Keratinocyte (primary cell): ENCODE measurements at regions not wholly inside any gene's neighbourhood (a gene's known extent, or its start where the extent isn't known, plus 50 kb on each side); places are given as distances from the start of the nearest gene placed in this dataset.
"Not testable (repeated sequence)": the region's sequence is repeated elsewhere in the genome, so short reads cannot be mapped to it uniquely, and the experiment has no call there.

ENCODE experiments used
- DNase-seq: peaks from one replicate; pipeline ENCODE4 v3.0.0-alpha.2; 2011; ENCODE audit warnings: low read depth, missing footprints, low spot score
- FAIRE-seq: peaks from 2 replicates; lab custom pipeline; 2011; peaks lifted over from hg19 to GRCh38; lab: Jason Lieb, UNC
- H2AFZ ChIP-seq: 2 replicates; pipeline ENCODE4 v1.6.0; 2012; ENCODE audit warnings: low read length, control low read depth, inconsistent platforms; ENCODE audit not compliant: control insufficient read depth
- H3K27ac ChIP-seq: 2 replicates; pipeline ENCODE4 v1.5.1; 2011; ENCODE audit warnings: low read length; ENCODE audit not compliant: control insufficient read depth, insufficient read depth
- H3K27me3 ChIP-seq: 3 replicates; pipeline ENCODE4 v1.6.0; 2011; ENCODE audit warnings: low read length; ENCODE audit not compliant: control insufficient read depth, insufficient read depth; ENCODE audit errors: extremely low read depth
- H3K36me3 ChIP-seq, 2 experiments: 2 replicates in 1 of 2; 3 replicates in 1 of 2; pipeline ENCODE4 v1.5.1; 2011; ENCODE audit warnings: low read length in 2 of 2, mild to moderate bottlenecking in 1 of 2; ENCODE audit not compliant: control insufficient read depth in 2 of 2, insufficient read depth in 2 of 2; ENCODE audit errors: extremely low read depth in 1 of 2
- H3K4me1 ChIP-seq: 3 replicates; pipeline ENCODE4 v1.5.1; 2011; ENCODE audit warnings: low read length; ENCODE audit not compliant: control insufficient read depth, insufficient read depth; ENCODE audit errors: extremely low read depth
- H3K4me2 ChIP-seq: 3 replicates; pipeline ENCODE4 v1.6.0; 2011; ENCODE audit warnings: low read depth, low read length; ENCODE audit not compliant: control insufficient read depth, insufficient read depth; ENCODE audit errors: extremely low read depth
- H3K4me3 ChIP-seq, 3 experiments: fragments of 200-600 bp in 1 of 3; sonication (generic) in 1 of 3; 2 replicates in 2 of 3; 3 replicates in 1 of 3; pipeline ENCODE4 v1.5.1; 2011 to 2016; ENCODE audit warnings: low read length in 3 of 3, mild to moderate bottlenecking in 3 of 3, control low read depth in 2 of 3, inconsistent platforms in 1 of 3, low read depth in 1 of 3, mixed read lengths in 1 of 3, mixed run types in 1 of 3, moderate library complexity in 1 of 3; ENCODE audit not compliant: control insufficient read depth in 2 of 3, insufficient read depth in 2 of 3; ENCODE audit errors: extremely low read depth in 1 of 3
- H3K79me2 ChIP-seq: 2 replicates; pipeline ENCODE4 v1.6.0; 2012; ENCODE audit warnings: low read length; ENCODE audit not compliant: control insufficient read depth, insufficient read depth
- H3K9ac ChIP-seq: 3 replicates; pipeline ENCODE4 v1.6.0; 2011; ENCODE audit warnings: low read length; ENCODE audit not compliant: control insufficient read depth, insufficient read depth; ENCODE audit errors: extremely low read depth
- H3K9me1 ChIP-seq: 3 replicates; pipeline ENCODE4 v1.6.0; 2011; ENCODE audit warnings: low read length; ENCODE audit not compliant: control insufficient read depth, insufficient read depth; ENCODE audit errors: extremely low read depth
- H3K9me3 ChIP-seq: 2 replicates; pipeline ENCODE4 v1.5.1; 2012; ENCODE audit warnings: low read depth, low read length; ENCODE audit not compliant: control insufficient read depth
- H4K20me1 ChIP-seq: 3 replicates; pipeline ENCODE4 v1.6.0; 2011; ENCODE audit warnings: low read length; ENCODE audit not compliant: control insufficient read depth, insufficient read depth; ENCODE audit errors: extremely low read depth
- EZH2 ChIP-seq: IDR thresholded peaks from one replicate; pipeline ENCODE4 v1.6.1; 2012; ENCODE audit warnings: inconsistent platforms, mild to moderate bottlenecking, low read length, moderate library complexity
- dilution Hi-C: fragments of 300-500 bp; cut with MboI; formaldehyde crosslinking; loops from one replicate; pipeline ENCODE4 v1.7.0; 2020; ENCODE audit warnings: low sequenced_read_pairs; ENCODE audit not compliant: extremely low pct_ligation_motif_present
- TF ChIP-seq, protein P1 (sequence below), 3 experiments: IDR thresholded peaks in 1 of 3; conservative IDR thresholded peaks in 1 of 3; optimal IDR thresholded peaks in 1 of 3; 2 replicates in 2 of 3; 3 replicates in 1 of 3; pipeline versions ENCODE3 to v1.5.1; 2011; ENCODE audit warnings: low read length in 3 of 3, mild to moderate bottlenecking in 3 of 3, moderate library complexity in 2 of 3, control low read depth in 1 of 3, inconsistent platforms in 1 of 3; ENCODE audit not compliant: insufficient read depth in 2 of 3; ENCODE audit errors: extremely low read depth in 1 of 3

DNA sequence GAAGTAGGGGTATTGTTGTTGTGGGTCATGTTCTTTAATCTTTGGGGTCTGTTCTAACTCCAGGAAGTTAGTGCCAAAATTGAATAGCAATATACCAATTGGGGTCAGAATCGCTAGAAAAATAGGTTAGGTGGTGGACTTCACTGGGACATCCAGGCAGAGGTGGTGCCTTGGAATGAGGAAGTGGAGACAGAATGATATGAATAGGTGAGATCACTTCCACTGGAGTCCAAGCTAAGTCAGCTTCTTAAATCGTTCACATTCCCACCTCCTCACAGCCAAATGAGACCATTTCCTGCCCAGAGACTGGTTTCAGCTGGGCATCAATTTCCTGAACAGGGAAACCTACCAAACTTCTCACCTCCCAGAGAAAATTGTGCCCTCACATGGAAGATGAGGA lies 137.8 kb upstream of the RAB4A start:
- H3K9ac ChIP-seq, result no peak overlapping the region
- dilution Hi-C loops, result no loop called here
- H3K4me3 ChIP-seq, result no peak overlapping the region
- no peak overlapping the region for H3K4me2 ChIP-seq
- no peaks in the 10 kb centered on the region for H3K9me3 ChIP-seq
- peaks cover 38% of the 10 kb centered on the region for H3K27me3 ChIP-seq
- H3K4me1 ChIP-seq, result no peaks in the 10 kb centered on the region
- H3K79me2 ChIP-seq, result no peaks in the 10 kb centered on the region
- no peak for TF ChIP-seq EZH2
- TF ChIP-seq, protein P1, sequence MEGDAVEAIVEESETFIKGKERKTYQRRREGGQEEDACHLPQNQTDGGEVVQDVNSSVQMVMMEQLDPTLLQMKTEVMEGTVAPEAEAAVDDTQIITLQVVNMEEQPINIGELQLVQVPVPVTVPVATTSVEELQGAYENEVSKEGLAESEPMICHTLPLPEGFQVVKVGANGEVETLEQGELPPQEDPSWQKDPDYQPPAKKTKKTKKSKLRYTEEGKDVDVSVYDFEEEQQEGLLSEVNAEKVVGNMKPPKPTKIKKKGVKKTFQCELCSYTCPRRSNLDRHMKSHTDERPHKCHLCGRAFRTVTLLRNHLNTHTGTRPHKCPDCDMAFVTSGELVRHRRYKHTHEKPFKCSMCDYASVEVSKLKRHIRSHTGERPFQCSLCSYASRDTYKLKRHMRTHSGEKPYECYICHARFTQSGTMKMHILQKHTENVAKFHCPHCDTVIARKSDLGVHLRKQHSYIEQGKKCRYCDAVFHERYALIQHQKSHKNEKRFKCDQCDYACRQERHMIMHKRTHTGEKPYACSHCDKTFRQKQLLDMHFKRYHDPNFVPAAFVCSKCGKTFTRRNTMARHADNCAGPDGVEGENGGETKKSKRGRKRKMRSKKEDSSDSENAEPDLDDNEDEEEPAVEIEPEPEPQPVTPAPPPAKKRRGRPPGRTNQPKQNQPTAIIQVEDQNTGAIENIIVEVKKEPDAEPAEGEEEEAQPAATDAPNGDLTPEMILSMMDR (optimal IDR thresholded peaks at IDR 0.05 in 1 of 3, IDR thresholded peaks at IDR 0.05 in 1 of 3, conservative IDR thresholded peaks at IDR 0.05 in 1 of 3; ENCODE audit: extremely low read depth in 1 of 3, insufficient read depth in 2 of 3, low read length in 3 of 3), result no peak
- peaks cover 2% of the 10 kb centered on the region for H4K20me1 ChIP-seq
- H3K27ac ChIP-seq, result no peak overlapping the region
- DNase-seq, result no peak
- no peak overlapping the region for H2AFZ ChIP-seq
- H3K36me3 ChIP-seq, result no peaks in the 10 kb centered on the region
- H3K9me1 ChIP-seq, result no peaks in the 10 kb centered on the region
- no peak for FAIRE-seq

DNA sequence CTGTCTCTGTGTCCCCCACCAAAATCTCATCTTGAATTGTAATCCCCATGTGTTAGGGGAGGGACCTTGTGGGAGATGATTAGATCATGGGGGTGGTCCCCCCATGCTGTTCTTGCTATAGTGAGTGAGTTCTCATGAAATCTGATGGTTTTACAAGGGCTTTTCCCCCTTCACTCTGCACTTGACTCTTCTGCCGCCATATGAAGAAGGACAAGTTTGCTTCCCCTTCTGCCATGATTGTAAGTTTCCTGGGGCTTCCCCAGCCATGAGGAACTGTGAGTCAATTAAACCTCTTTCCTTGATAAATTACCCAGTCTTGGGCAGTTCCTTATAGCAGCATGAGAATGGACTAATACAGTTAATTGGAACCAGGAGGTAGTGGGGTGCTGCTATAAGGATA lies 137.1 kb upstream of the RAB4A start:
- dilution Hi-C loops, result no loop called here
- H3K27ac ChIP-seq, result no peak overlapping the region
- TF ChIP-seq, protein P1 (optimal IDR thresholded peaks at IDR 0.05 in 1 of 3, IDR thresholded peaks at IDR 0.05 in 1 of 3, conservative IDR thresholded peaks at IDR 0.05 in 1 of 3; ENCODE audit: extremely low read depth in 1 of 3, insufficient read depth in 2 of 3, low read length in 3 of 3), result no peak
- no peak for TF ChIP-seq EZH2
- no peak overlapping the region for H3K4me2 ChIP-seq
- H2AFZ ChIP-seq, result no peak overlapping the region
- H3K36me3 ChIP-seq, result no peaks in the 10 kb centered on the region
- no peaks in the 10 kb centered on the region for H3K4me1 ChIP-seq
- H3K79me2 ChIP-seq, result no peaks in the 10 kb centered on the region
- FAIRE-seq (no peak), DNase-seq (no peak)
- no peaks in the 10 kb centered on the region for H3K9me1 ChIP-seq
- no peak overlapping the region for H3K4me3 ChIP-seq
- H3K9me3 ChIP-seq, result no peaks in the 10 kb centered on the region
- peaks cover 3% of the 10 kb centered on the region for H4K20me1 ChIP-seq
- no peak overlapping the region for H3K9ac ChIP-seq
- H3K27me3 ChIP-seq, result peaks cover 45% of the 10 kb centered on the region

DNA sequence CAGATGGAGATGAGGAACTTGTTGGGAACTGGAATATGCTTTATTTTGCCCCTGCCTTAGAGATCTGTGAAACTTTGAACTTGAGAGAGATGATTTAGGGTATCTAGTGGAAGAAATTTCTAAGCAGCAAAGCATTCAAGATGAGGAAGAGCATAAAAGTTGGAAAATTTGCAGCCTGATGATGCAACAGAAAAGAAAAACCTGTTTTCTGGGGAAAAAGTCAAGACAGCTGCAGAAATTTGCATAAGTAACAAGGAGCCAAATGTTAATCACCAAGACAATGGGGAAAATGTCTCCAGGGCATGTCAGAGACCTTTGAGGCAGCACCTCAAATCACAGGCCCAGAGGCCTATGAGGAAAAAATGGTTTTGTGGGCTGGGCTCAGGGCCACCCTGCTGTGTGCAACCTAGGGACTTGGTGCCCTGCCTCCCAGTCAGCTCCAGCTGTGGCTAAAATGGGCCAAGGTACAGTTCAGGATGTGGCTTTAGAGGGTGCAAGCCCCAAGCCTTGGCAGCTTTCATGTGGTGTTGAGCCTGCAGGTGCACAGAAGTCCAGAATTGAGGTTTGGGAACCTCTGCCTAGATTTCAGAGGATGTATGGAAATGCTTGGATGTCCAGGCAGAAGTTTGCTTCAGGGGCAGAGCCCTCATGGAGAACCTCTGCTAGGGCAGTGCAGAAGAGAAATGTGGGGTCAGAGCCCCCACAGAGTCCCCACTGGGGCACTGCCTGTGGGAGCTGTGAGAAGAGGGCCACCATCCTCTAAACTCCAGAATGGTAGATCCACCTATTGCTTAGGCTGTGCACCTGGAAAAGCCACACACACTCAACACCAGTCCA lies 136.3 kb upstream of the RAB4A start:
- dilution Hi-C loops, H3K4me3 ChIP-seq, DNase-seq, H3K4me1 ChIP-seq, H3K9me3 ChIP-seq, H2AFZ ChIP-seq, H3K27ac ChIP-seq, FAIRE-seq, H3K4me2 ChIP-seq, H4K20me1 ChIP-seq, H3K9ac ChIP-seq, H3K79me2 ChIP-seq, H3K9me1 ChIP-seq, H3K36me3 ChIP-seq: not testable (repeated sequence)
- H3K27me3 ChIP-seq, result peaks cover 46% of the 10 kb centered on the region
